ENCODE measurements at regions not wholly inside any gene's neighbourhood (a gene's known extent, or its start where the extent isn't known, plus 50 kb on each side); places are given as distances from the start of the nearest gene placed in this dataset.

GRCh38 chr3:70805061-70805889, 492.8 kb upstream of the MDFIC2 start:
- DNase-seq (ENCODE audit: low read depth in 2 of 2, low spot score in 1 of 2), result no peak

- no peak for DNase-seq (ENCODE audit: low read depth in 2 of 2, low spot score in 1 of 2)
Observed at GRCh38 chr3:70803891-70804290, 491.5 kb upstream of the MDFIC2 start.

- no peak for DNase-seq (ENCODE audit: low read depth in 2 of 2, low spot score in 1 of 2)
Observed at GRCh38 chr3:70803319-70803718, 490.9 kb upstream of the MDFIC2 start.

DNA sequence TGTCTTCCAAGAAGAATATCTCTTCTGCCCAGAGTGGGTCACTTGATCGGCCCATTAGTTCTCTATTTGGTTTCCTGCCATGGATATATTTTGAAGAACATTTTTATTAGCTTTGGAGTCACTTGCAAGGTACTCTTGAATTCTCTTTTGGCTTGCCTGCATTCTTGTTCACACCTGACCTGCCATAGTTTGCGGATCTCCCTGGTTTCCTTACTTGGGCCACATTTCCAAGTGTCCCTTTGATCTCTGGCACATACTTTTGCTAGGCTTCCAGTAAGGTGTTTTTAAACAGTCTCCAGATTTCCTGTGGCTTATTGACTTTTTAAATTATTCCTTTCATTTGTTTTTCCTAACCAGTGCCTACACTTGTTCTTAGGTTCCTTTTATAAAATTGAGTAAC, 488.5 kb upstream of the MDFIC2 start:
- no peak for DNase-seq (ENCODE audit: low read depth in 2 of 2, low spot score in 1 of 2)

DNA sequence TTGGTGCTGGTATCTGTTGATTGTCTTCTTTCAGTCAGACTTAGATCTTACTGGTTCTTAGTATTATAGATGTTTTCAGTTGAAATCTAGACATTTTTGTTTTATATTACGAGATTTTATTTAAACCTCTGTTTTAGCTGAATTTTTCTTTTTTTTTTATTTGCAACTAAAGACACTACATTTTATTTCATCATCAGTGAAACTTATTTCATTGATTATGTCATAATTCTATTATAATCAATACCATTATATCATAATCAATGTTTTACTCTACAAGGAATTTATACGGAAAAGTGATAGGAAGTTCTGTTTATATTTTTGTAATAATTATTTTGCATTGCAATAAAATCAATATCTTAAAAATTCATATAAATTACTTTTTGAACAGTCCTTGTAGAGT, 477.4 kb upstream of the MDFIC2 start:
- no peak for DNase-seq (ENCODE audit: low read depth in 2 of 2, low spot score in 1 of 2)

DNA sequence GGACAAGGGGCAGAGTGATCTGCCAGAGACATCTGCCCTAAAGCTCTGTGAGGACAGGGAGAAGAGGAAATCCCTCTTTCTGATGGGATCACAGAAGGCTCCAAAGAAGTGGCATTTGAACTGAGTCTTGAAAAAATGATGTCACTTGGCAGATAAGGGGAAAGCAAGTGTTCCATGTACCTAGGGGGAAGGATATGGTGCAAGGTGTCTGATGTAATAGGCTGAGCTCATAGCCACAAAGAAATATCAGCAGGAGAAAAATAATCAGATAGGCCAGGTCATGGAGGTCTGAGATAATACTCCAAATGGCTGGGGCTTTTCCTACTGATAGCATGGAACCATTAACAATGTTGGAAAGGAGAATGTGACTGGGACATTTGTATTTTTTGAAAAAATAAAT, 468.4 kb upstream of the MDFIC2 start:
- no peak for DNase-seq (ENCODE audit: low read depth in 2 of 2, low spot score in 1 of 2)

GRCh38 chr3:70779296-70779695, 466.9 kb upstream of the MDFIC2 start:
- no peak for DNase-seq (ENCODE audit: low read depth in 2 of 2, low spot score in 1 of 2)

DNA sequence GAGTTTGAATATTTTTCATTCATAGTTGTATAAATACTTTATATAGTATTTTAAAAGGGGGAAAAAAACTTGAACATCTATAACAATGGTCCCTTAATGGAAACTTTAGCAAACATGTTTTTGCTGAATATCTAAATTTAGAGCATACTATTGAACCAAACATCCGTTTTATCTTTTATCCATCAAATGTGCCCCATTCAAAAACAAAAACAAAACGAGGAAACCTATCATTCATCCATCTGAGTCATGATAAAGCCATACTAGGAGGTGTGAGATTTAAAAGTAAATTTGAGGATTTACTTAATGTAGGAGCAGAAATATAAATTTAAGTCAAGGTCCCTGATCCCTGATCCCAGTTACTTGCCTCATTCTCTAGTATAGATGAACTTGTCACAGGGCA, 463.6 kb upstream of the MDFIC2 start:
- DNase-seq (ENCODE audit: low read depth in 2 of 2, low spot score in 1 of 2), result no peak

DNA sequence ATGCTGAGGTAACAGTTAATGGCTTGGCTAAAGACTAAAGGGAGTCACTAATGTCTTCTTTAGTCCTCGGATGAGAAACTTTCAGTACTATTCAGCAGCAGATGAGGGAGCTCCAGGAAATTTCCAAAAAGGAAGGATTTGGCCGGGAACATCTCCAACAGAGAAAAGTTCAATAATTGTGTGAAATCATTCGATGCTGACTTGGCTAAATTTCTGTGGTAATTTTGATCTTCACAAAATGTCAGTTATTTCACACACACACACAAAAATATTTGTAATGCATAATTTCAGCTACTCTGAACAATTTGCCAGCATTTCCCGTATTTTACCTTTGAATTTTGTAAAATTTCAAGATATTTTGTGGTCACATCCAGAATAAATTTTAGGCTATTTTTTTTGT, 462.8 kb upstream of the MDFIC2 start:
- no peak for DNase-seq (ENCODE audit: low read depth in 2 of 2, low spot score in 1 of 2)

- no peak for DNase-seq (ENCODE audit: low read depth in 2 of 2, low spot score in 1 of 2)
Observed at GRCh38 chr3:70774641-70775040, 462.2 kb upstream of the MDFIC2 start.

DNA sequence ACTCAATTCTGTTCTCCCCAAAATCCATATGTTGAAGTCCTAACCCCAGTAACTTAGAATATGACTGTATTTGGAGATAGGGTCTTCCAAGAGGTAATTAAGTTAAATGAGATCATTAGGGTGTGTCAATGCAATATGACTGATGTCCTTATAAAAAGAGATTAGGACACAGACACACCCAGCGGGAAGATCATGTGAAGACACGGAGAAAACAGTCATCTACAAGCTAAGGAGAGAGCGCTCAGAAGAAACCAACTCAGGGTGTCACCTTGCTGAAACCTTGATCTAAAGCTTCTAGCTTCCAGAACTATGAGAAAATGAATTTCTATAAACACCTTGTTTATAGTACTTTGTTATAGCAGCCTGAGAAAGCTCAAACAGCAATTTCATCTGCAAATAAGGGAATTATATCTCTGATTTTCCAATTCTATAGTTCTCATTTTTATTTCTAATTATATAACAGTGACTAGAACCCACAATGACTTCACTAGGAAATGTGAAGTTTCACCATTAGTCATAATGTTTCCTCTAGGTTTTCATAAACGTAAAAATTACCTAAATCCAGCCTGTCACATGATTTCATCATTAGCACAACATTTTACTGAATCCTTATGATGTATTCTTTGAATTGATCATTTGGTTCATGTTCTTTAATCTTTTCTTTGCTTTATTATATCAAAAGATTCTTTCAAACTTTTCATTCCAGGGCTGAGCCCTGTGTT, 459.1 kb upstream of the MDFIC2 start:
- DNase-seq (ENCODE audit: low read depth in 2 of 2, low spot score in 1 of 2), result no peak

GRCh38 chr3:70770650-70771049, 458.2 kb upstream of the MDFIC2 start:
- DNase-seq (ENCODE audit: low read depth in 2 of 2, low spot score in 1 of 2), result no peak

GRCh38 chr3:70766301-70766700, 453.9 kb upstream of the MDFIC2 start:
- DNase-seq (ENCODE audit: low read depth in 2 of 2, low spot score in 1 of 2), result no peak

- DNase-seq (ENCODE audit: low read depth in 2 of 2, low spot score in 1 of 2), result no peak
Observed at GRCh38 chr3:70763894-70764293, 451.5 kb upstream of the MDFIC2 start.

- DNase-seq (ENCODE audit: low read depth in 2 of 2, low spot score in 1 of 2), result no peak
Observed at GRCh38 chr3:70757658-70758057, 445.2 kb upstream of the MDFIC2 start.

- no peak for DNase-seq (ENCODE audit: low read depth in 2 of 2, low spot score in 1 of 2)
Observed at GRCh38 chr3:70755526-70755925, 443.1 kb upstream of the MDFIC2 start.

GRCh38 chr3:70754314-70754713, 441.9 kb upstream of the MDFIC2 start:
- DNase-seq (ENCODE audit: low read depth in 2 of 2, low spot score in 1 of 2), result no peak

- no peak for DNase-seq (ENCODE audit: low read depth in 2 of 2, low spot score in 1 of 2)
Observed at GRCh38 chr3:70753572-70753971, 441.1 kb upstream of the MDFIC2 start.

DNA sequence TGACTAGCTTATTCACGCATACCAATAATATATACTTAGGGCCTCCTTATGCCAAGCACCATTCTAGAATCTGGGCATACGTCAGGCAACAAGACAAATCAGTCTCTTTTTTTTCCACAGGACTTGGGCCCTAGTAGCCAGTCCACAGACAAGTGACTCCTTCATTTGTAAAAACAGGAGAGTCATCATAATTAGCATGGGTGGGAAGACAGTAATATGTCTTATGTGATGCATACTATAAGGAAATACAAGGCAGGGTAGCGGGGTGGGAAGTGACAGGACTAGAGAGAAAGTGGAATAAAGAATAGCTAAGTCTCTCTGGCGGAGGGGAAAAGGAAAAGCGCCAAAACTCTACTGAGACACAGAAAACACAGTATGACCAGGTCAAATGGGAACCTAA, 439.6 kb upstream of the MDFIC2 start:
- DNase-seq (ENCODE audit: low read depth in 2 of 2, low spot score in 1 of 2), result no peak

DNA sequence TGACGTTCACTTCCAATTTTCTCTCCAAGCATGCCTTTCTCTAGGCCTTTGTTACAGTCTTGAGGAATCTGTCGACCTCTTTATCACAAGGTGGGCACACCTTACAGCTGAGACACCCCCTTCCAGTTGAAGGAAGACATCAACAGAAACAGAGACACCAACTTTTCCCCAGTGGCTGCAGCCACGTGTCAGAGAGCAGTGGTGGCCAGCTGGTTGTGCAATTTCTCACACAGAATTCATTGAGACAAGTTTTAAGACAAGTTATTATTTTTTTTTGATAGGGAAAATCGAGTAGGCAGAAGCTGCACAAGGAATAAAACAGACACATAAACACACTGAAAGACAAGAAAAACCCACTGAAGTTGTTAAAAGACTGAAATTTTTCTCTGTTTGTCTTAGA, 436.7 kb upstream of the MDFIC2 start:
- no peak for DNase-seq (ENCODE audit: low read depth in 2 of 2, low spot score in 1 of 2)

DNA sequence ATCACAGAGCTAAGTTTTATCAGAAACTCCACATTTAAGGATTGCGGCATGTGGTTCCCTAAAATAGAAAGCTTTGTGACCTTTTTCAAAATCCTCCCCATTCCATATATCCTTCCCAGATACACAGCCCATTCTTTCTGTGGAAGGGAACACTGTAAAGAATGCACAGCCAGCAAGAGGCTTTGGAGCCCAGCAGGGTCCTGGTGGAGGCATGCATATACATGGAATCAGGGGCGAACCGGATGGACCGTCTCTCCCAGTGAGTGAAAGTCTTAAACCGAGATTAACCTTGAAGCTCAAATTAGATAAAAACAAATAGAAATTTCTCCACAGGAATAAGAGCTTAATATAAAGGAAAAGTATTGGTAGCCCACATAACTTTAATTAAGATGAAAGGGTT, 436.2 kb upstream of the MDFIC2 start:
- no peak for DNase-seq (ENCODE audit: low read depth in 2 of 2, low spot score in 1 of 2)

- no peak for DNase-seq (ENCODE audit: low read depth in 2 of 2, low spot score in 1 of 2)
Observed at GRCh38 chr3:70747847-70748246, 435.4 kb upstream of the MDFIC2 start.

GRCh38 chr3:70744536-70744935, 432.1 kb upstream of the MDFIC2 start:
- no peak for DNase-seq (ENCODE audit: low read depth in 2 of 2, low spot score in 1 of 2)
